Activated T-cell treated with anti-CD3 and anti-CD28 coated beads, Interleukin-2, amount 50 U/mL, for 24 hours (primary cell): ENCODE measurements at regions not wholly inside any gene's neighbourhood (a gene's known extent, or its start where the extent isn't known, plus 50 kb on each side); places are given as distances from the start of the nearest gene placed in this dataset.
"Not testable (repeated sequence)": the region's sequence is repeated elsewhere in the genome, so short reads cannot be mapped to it uniquely, and the experiment has no call there.

Source experiments
- DNase-seq: peaks from one replicate; pipeline ENCODE4 v3.0.0-alpha.2; 2020
- H3K27ac Mint-ChIP-seq: 2 replicates; pipeline ENCODE4 v1.8.0; 2020; ENCODE audit warnings: mild to moderate bottlenecking, mixed read lengths
- H3K27me3 Mint-ChIP-seq: 2 replicates; pipeline ENCODE4 v1.8.0; 2020; ENCODE audit warnings: mixed read lengths
- H3K36me3 Mint-ChIP-seq: 2 replicates; pipeline ENCODE4 v1.8.0; 2020; ENCODE audit warnings: low read depth, mixed read lengths
- H3K4me1 Mint-ChIP-seq: 2 replicates; pipeline ENCODE4 v1.8.0; 2020; ENCODE audit warnings: low read depth, mixed read lengths
- H3K4me3 Mint-ChIP-seq: 2 replicates; pipeline ENCODE4 v1.8.0; 2020; ENCODE audit warnings: mild to moderate bottlenecking, moderate library complexity, mixed read lengths
- H3K9me3 Mint-ChIP-seq: 2 replicates; pipeline ENCODE4 v1.8.0; 2020; ENCODE audit warnings: mixed read lengths

DNA sequence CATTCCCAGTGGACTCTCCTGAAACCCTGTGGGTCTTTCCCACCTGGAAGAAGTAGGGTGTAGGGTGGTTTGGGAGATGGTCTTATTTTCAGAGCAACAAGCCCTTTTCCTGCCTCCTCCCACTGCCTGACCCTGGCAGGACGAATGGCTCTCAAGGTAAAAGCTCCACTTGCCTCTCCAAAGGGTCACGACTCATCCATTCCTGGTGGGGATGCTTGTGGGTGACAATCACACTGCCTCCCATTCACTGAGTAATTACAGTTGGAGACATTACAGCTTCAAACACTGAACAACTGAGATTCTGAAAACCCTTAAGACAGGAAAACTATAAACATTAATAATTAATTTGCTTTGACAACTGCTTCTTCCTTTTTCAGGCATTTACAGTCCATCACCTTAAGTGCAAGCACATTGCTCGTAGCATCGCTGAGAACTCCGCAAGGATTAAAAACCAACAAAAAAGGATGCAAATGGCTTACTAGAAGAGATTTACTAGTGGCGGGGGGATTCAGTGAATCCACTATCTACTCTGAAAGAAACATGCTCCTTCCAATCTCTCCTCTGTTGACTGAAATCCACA, 199.6 kb upstream of the IRS2 start:
- DNase-seq = no peak
- no peaks in the 10 kb centered on the region for H3K9me3 Mint-ChIP-seq
- H3K27ac Mint-ChIP-seq = no peak overlapping the region
- H3K4me3 Mint-ChIP-seq = no peak overlapping the region
- no peaks in the 10 kb centered on the region for H3K4me1 Mint-ChIP-seq
- H3K36me3 Mint-ChIP-seq = no peaks in the 10 kb centered on the region
- H3K27me3 Mint-ChIP-seq = peaks cover 6% of the 10 kb centered on the region

DNA sequence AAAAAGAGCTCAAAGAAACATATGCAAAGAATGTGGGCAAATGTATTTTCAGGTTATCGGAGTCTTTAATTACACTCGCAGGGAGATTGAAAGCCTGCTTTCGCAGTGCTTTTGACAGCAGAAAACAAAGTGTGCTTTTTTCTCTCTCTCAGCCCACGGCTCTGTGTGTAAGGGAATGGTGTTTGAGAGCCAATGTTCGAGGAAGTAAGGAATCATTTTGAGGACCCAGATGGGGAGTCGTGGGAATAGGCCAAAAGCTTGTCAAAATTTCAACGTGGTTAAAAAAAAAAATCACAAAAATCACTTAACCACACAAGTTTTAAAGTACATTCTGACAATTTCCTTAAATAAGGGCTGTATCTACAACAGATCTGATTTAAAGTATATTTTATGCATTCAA, 197.1 kb upstream of the IRS2 start:
- Mint-ChIP-seq H3K4me1 (no peaks in the 10 kb centered on the region), H3K36me3 (no peaks in the 10 kb centered on the region), H3K27me3 (peaks cover 2% of the 10 kb centered on the region), H3K27ac (no peak overlapping the region), H3K4me3 (no peak overlapping the region), H3K9me3 (no peaks in the 10 kb centered on the region)
- no peak for DNase-seq

DNA sequence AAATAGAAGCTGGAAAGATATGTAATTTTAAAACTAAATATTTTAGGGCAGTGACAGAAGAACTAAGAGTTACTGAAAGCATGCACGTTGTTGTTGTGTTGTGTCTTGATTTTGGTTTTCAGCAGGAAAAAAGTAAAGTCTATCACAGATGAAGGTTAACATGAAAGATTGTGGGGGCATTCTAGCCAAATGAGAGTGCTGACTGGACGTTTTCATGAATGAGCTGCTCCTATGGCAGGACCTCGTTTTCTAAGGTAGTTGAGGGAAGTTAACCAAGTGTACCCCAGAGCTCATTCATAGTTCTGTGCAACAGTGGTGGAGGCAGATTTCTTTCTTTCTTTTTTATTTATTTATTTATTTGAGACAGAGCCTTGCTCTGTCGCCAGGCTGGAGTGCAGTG, 194.6 kb upstream of the IRS2 start:
- Mint-ChIP-seq H3K9me3 (no peaks in the 10 kb centered on the region), H3K27ac (no peak overlapping the region), H3K36me3 (no peaks in the 10 kb centered on the region), H3K4me1 (no peaks in the 10 kb centered on the region), H3K4me3 (no peak overlapping the region), H3K27me3 (peaks cover 12% of the 10 kb centered on the region)
- DNase-seq = no peak

DNA sequence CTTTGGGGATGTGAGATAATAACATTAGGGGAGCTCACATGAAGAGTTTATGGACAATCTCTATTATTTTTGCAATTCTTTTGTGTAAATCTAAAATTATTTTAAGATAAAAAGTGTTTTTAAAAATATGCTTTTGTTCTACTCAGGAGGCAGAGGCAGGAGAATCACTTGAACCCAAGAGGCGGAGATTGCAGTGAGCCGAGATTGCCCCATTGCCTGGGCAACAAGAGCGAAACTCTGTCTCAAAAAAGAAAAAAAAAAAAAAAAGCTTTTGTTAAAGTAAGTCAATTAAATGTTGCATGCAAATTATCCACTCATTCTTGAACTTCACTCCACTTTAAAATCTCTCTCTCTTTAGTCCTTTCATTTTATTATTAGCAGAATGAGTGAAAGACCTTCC, 193.3 kb upstream of the IRS2 start:
- not testable (repeated sequence) for H3K27ac Mint-ChIP-seq, H3K9me3 Mint-ChIP-seq, H3K36me3 Mint-ChIP-seq, H3K4me1 Mint-ChIP-seq, DNase-seq, H3K4me3 Mint-ChIP-seq
- peaks cover 15% of the 10 kb centered on the region for H3K27me3 Mint-ChIP-seq

DNA sequence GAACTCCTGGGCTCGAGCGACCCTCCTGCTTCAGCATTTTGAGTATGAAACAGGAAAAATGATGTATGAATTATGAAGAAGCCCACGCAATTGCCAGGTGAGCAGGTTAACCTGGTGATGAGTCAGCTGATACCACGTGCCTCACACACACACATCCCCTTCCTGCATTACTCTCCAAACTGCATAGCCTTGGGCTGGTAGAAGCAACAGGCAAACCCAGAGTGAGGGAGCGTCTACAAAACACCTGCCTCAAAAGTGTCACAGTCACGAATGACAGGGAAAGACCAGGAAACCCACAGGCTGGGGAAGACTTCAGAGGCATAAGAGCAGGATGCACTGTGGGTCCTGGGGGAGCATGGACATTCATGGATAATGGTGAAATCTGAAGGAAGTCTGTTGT, 192.8 kb upstream of the IRS2 start:
- DNase-seq = no peak
- Mint-ChIP-seq H3K4me3 (no peak overlapping the region), H3K9me3 (no peaks in the 10 kb centered on the region), H3K4me1 (no peaks in the 10 kb centered on the region), H3K27ac (no peak overlapping the region), H3K36me3 (no peaks in the 10 kb centered on the region), H3K27me3 (peaks cover 15% of the 10 kb centered on the region)

DNA sequence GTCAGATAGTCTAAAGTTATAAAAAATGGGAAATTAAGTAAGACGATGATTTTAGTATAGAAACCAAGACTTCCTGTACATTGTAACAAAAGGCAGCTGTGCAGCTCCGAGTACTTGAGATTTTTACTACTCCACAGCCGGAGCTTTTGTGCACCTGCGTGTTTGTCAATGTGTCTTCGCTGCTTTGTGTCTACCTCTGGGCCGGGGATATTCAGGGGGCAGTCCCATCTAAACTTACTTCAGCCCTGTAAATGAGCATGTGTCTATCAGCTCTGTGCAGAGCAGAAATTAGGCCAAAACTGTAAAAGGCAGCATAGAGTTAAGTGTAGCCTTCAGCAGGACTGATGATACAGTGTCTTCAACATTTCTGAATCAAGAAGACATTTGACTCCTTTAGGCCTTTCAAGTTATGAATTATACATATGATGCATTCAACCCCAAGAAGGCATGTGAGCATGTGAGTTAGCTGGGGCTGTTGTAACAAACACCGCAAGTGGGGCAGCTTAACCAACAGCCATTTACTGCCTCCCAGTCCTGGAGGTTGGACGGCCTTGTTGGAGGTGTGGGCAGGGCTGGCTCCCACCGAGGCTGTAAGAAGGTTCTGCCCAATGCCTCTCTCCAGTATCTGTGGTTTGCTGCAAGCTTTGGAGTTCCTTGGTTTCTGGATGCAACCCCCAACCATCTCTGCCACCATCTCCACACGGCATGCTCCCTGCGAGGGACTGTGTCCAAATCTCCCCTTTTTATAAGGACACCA, 191.0 kb upstream of the IRS2 start:
- Mint-ChIP-seq H3K27me3 (peaks cover 15% of the 10 kb centered on the region), H3K9me3 (no peaks in the 10 kb centered on the region), H3K27ac (no peak overlapping the region), H3K4me3 (no peak overlapping the region), H3K4me1 (no peaks in the 10 kb centered on the region), H3K36me3 (no peaks in the 10 kb centered on the region)
- no peak for DNase-seq

DNA sequence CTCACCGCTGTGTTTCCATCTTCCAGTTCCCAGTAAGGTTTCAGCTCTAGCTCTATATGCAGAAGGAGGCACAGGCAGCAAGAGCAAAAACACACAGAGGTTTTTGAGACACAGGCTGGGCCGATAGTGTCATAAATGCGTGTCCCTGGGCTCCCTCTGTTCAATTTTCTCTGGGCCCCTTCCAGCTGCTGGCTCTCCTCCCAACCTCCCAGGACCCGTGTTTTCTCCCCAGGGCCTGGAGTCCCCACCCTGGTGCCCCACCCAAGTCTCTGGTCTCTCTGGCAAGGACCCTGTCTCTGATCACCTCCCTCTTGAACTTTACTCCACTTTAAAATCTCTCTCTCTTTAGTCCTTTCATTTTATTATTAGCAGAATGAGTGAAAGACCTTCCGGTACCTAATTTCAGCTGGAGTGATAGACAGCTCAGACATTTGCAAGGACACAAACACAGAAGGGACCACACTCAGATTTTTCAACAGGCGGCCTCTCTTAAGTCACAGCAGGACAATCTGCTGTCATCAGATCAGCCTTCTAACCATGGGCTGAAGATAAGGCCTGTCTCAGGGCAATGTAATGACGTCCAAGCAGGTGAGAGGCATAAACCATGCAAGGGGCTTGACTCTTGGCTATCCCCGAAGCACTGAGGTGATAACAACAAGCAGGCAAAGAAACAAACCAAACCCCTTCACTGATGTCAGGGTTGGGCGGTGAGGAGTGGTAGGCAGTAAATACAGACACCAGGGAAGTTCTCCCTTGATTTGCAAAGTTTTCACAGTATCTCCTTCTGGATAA, 190.0 kb upstream of the IRS2 start:
- no peak overlapping the region for H3K27ac Mint-ChIP-seq
- H3K36me3 Mint-ChIP-seq = no peaks in the 10 kb centered on the region
- DNase-seq = no peak
- H3K4me1 Mint-ChIP-seq = no peaks in the 10 kb centered on the region
- H3K4me3 Mint-ChIP-seq = no peak overlapping the region
- no peaks in the 10 kb centered on the region for H3K9me3 Mint-ChIP-seq
- H3K27me3 Mint-ChIP-seq = peaks cover 15% of the 10 kb centered on the region

DNA sequence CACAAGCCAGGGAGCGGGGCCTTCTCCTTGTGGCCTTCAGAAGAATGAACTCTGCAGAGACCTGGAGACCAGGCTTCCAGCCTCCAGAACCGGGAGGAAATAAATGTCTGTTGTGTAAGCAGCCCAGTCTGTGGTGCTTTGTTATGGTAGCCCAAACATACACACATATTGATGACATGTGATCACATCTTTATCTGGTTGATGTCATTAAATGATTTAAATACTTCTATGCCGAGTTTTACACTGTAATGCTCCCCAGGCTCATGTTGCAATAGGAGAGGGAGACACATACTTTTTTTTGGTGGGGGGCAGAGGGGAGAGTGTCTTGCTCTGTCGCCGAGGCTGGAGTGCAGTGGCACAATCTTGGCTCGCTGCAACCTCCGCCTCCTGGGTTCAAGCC, 188.0 kb upstream of the IRS2 start:
- Mint-ChIP-seq H3K27ac (no peak overlapping the region), H3K4me1 (no peaks in the 10 kb centered on the region), H3K9me3 (peaks cover 10% of the 10 kb centered on the region), H3K4me3 (no peak overlapping the region), H3K27me3 (peaks cover 15% of the 10 kb centered on the region), H3K36me3 (no peaks in the 10 kb centered on the region)
- no peak for DNase-seq

DNA sequence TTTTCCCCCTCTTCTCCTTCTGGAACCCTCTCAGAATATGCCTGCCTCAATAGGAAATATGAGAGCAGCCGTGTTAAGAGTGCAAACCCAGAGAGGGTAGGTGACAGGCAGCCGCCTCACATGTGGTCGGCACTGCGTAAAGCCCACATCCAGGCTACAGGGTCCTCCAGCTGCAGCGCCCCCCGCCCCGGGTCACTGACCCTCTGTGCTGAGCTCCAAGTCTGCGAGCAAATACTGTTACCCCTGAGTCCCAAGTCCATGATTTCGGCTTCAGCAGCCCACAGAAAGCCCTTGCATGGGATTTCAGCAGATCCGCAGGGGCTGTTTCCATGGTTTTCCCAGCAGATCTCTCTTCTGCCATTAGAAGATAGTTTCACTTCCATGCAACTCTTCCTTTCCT, 186.9 kb upstream of the IRS2 start:
- Mint-ChIP-seq H3K4me1 (no peaks in the 10 kb centered on the region), H3K4me3 (no peak overlapping the region), H3K9me3 (peaks cover 10% of the 10 kb centered on the region), H3K27ac (no peak overlapping the region), H3K36me3 (no peaks in the 10 kb centered on the region), H3K27me3 (peaks cover 15% of the 10 kb centered on the region)
- DNase-seq = no peak

DNA sequence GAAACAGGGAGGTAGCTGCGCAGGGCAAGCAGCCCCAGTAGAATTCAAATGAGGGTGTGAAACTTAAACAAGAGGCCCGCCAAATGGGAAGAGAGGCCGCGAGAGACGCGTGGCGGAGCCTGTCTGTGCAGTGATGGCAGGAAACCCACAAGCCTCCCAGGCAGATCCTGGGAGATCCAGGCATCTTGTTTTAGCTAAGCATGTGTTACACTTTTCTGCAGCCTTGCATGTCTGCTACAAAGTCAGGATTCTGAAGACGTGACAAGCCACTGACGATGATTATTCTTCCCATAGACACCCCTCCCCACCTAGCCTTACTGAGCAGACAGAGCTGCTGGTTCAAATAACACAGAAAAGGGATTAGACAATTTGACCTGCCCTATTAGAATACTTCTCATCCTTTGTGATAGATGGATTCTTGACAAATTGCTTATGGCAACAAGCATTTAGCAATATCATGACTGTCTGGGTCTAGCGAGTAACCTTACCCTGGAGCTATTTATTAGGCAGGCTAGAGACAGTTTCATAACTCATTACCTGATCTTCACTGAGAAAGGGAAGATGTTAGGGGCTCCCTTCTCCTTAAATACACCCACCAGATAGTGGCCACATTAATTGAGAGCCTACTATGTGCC, 185.2 kb upstream of the IRS2 start:
- no peaks in the 10 kb centered on the region for H3K36me3 Mint-ChIP-seq
- H3K9me3 Mint-ChIP-seq = peaks cover 10% of the 10 kb centered on the region
- H3K4me3 Mint-ChIP-seq = no peak overlapping the region
- no peak overlapping the region for H3K27ac Mint-ChIP-seq
- peaks cover 8% of the 10 kb centered on the region for H3K27me3 Mint-ChIP-seq
- no peaks in the 10 kb centered on the region for H3K4me1 Mint-ChIP-seq
- DNase-seq = no peak

DNA sequence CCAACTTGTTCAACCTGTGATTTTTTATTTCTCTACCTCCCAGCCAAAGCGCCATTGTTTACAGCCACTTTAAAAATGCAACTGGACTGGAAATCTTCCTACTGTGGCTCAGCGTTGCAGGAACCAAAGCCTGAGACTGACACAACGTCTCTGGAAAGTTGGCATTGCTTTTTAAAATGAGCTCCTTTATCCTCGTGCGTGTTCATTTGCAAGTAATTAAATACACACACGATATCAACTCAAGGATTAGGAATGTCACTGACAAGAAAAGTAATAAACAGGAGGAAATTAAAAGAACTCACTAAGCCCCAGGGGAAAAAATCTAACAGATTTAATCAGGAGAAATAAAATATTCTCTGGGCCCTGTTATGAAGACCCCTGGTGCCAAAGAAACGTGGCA, 184.6 kb upstream of the IRS2 start:
- Mint-ChIP-seq H3K4me3 (no peak overlapping the region), H3K27ac (no peak overlapping the region), H3K36me3 (no peaks in the 10 kb centered on the region), H3K27me3 (peaks cover 2% of the 10 kb centered on the region), H3K9me3 (peaks cover 10% of the 10 kb centered on the region), H3K4me1 (no peaks in the 10 kb centered on the region)
- no peak for DNase-seq

DNA sequence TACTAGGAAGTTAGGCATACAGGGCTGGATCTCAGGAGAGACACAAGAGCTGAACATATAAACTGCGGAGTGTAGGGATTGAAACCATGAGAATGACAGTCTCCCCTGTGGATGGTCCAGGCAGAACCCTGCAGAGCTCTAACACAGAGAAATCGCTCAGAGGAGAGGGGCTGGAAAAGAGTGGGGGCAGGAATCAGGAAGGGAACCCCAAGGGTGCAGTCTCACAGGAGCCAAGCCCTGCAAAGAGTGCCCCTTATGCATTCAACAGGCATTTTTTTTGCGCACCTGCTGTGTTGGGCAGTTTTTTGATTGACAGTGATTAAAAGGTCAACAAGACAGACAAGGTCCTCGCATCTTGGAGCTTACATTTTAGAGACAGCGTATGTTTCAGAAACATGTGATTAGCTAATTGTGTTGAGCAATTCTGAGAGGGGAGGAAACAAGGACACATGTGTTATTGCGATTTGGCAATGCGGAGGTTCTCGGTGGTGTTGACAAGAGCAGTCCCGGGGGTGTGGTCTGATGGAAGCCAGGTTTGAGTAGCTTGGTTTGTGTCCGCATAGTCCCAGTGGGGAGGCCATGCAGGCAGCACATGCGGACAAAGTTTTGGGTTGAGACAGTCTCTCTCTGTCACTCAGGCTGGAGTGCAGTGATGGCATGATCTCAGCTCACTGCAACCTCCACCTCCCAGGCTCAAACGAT, 182.6 kb upstream of the IRS2 start:
- DNase-seq = no peak
- H3K4me1 Mint-ChIP-seq = no peaks in the 10 kb centered on the region
- no peaks in the 10 kb centered on the region for H3K36me3 Mint-ChIP-seq
- H3K4me3 Mint-ChIP-seq = no peak overlapping the region
- H3K9me3 Mint-ChIP-seq = peaks cover 10% of the 10 kb centered on the region
- peaks cover 10% of the 10 kb centered on the region for H3K27me3 Mint-ChIP-seq
- no peak overlapping the region for H3K27ac Mint-ChIP-seq

DNA sequence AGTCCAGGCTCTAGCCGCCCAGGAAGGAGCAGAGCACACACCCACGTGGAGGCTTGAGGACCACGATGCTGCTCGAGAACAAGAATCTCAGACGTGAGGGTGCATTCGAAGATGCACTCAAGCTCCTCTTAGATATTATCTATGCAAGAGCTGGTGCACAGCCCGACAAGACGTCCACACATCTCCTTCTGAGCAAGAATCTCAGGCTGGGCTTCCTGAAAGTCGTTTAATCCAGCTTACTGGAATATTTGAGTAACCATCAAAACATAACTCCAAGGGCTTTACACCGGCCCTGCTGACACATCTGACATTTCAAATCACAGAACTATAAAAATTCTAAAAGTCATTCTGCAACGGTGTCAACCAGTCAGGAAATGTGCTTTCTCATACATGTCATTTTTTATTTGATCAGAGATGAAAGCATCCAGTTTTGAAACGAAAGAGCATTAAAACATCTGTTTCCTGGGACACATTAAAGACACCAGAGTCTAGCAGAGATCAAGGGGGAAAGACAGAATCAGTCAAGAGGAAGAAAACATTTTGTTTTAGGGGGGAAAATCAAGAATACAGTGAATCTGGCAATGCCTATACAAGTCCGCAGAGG, 177.7 kb upstream of the IRS2 start:
- no peaks in the 10 kb centered on the region for H3K4me1 Mint-ChIP-seq
- no peaks in the 10 kb centered on the region for H3K36me3 Mint-ChIP-seq
- no peaks in the 10 kb centered on the region for H3K9me3 Mint-ChIP-seq
- H3K27me3 Mint-ChIP-seq = peaks cover 28% of the 10 kb centered on the region
- no peak for DNase-seq
- H3K4me3 Mint-ChIP-seq = no peak overlapping the region
- no peak overlapping the region for H3K27ac Mint-ChIP-seq

DNA sequence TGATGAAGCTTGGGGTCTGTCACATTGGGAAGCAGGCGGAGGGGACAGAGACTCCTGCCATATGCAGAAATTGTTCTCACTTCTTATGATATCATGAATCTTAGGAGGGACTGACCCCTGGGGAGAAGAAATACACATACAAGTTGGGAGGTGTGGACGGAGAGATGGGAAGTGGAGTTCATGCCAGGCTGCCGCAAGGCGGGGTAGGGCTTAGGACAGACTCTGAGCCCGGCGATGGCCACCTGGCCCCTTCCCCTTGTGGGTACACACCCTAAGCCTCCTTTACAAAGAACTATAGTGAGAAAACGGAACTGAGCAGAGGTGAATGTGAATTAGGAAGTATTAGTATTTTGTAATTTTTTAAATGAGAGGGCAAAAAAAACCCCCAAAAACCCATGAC, 177.0 kb upstream of the IRS2 start:
- H3K27me3 Mint-ChIP-seq = peaks cover 28% of the 10 kb centered on the region
- H3K36me3 Mint-ChIP-seq = no peaks in the 10 kb centered on the region
- no peak overlapping the region for H3K27ac Mint-ChIP-seq
- H3K9me3 Mint-ChIP-seq = no peaks in the 10 kb centered on the region
- no peaks in the 10 kb centered on the region for H3K4me1 Mint-ChIP-seq
- no peak for DNase-seq
- no peak overlapping the region for H3K4me3 Mint-ChIP-seq
